ENCODE measurements at regions not wholly inside any gene's neighbourhood (a gene's known extent, or its start where the extent isn't known, plus 50 kb on each side); places are given as distances from the start of the nearest gene placed in this dataset.

DNA sequence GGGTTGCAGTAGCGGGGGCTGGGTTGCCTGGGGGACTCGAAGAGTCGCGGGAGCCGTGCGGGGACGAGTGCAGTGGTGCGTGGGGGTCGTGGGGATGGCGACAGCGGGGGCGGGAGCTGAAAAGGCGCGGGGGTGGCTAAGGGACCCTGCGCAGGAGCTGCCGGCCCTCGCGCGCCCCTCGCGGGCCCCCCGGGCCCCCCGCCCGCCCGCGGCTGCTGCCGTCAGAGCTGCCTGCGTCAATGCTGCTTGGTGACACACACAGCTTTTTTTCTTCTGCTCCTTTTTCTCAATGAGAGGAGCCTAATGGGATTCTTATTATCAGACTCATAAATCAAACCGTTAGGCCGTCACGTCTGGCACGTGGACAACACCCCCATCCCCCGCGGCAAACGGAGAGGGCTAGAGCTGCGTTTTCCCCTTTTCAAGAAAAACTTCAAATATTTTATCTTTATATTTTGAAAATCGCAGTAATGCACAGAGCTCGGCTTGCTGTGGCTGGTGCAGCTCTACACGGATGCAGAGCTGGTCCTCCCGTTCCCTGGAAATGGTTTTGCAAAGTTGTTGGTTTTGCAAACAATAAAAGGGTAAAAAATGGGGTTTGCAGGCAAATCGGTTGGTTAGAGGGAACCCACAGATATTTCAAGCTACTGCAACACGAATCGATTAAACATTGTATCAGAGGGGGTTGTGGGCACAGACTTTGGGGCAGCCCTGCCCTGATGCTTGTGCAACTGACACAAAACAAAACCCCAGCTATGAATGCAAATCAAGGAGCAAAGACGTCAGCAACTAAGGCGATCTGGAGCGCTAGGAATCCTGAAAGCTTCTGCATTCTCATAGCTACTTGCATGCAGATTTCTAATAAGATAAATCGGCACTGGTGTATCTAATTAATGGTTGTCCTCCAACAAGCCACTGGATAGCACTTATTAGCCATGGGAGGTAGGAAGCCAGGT is 161.4 kb downstream of the TBXT start:
- Histone ChIP-seq H3K27me3 (peaks cover 0 to 46% (median 12%) of the 10 kb centered on the region in 3 donors), H3K27ac (peak overlapping the region; percentile 73 to 93 (median 80))

DNA sequence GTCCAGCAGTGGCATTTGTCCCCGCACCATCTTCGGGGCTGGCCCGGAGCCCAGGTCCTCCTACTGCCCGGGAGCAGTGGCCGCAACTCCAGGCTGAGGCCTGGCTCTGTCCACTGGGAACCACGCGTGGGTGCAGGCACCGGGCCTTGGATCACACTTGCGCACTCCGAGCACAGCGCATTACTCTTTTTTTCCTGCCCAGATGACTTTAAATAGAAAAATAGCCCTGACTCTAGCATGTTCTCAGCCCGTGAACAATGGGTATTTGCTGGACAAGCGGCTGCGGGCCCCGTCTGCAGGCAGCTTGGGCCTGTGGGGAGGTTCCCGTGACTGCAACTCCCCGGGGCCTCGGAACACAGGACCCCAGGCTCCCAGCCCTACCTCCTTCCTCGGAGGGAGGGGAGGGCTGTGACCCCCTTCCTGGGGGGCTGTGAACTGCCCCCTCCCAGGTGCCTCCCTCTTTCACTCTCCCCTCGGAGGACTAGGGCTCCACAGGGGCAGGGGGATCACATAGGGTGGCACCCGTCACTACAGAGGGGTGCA is 162.2 kb downstream of the TBXT start:
- Histone ChIP-seq H3K4me1 (peaks cover 0 to 55% (median 50%) of the 10 kb centered on the region in 4 donors), H3K9me3 (no peaks in the 10 kb centered on the region), H3K36me3 (no peaks in the 10 kb centered on the region), H3K27ac (peak overlapping the region; percentile 73 to 93 (median 80)), H3K27me3 (peaks cover 0 to 39% (median 8%) of the 10 kb centered on the region in 3 donors), H3K4me3 (peak overlapping the region; percentile 29 to 53 (median 46))
- 18% methylated on average over 21 of the region's 21 CpGs for WGBS, 2 donors
- peak; percentile 89 for DNase-seq
- intact Hi-C loops (cut with DNase I), result loop anchor here (10.0 kb wide), 1 partner anchor 379 kb away; the partner anchor contains the start of gene MPC1
- TF ChIP-seq, protein P1, sequence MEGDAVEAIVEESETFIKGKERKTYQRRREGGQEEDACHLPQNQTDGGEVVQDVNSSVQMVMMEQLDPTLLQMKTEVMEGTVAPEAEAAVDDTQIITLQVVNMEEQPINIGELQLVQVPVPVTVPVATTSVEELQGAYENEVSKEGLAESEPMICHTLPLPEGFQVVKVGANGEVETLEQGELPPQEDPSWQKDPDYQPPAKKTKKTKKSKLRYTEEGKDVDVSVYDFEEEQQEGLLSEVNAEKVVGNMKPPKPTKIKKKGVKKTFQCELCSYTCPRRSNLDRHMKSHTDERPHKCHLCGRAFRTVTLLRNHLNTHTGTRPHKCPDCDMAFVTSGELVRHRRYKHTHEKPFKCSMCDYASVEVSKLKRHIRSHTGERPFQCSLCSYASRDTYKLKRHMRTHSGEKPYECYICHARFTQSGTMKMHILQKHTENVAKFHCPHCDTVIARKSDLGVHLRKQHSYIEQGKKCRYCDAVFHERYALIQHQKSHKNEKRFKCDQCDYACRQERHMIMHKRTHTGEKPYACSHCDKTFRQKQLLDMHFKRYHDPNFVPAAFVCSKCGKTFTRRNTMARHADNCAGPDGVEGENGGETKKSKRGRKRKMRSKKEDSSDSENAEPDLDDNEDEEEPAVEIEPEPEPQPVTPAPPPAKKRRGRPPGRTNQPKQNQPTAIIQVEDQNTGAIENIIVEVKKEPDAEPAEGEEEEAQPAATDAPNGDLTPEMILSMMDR (IDR thresholded peaks at IDR 0.05), result no peak
- peak; percentile 25 to 77 (median 54) for TF ChIP-seq POLR2AphosphoS5 (IDR thresholded peaks at IDR 0.05)
- TF ChIP-seq EP300 (IDR thresholded peaks at IDR 0.05), result peak in 3 of 4 donors; percentile 2 to 79 (median 45)
- TF ChIP-seq POLR2A (IDR thresholded peaks at IDR 0.05), result no peak

More for the DNA sequence above, 161.4 kb downstream of the TBXT start:
- intact Hi-C loops (cut with DNase I), result loop anchor here (1.0 to 10.0 kb wide), 3 partner anchors 18 to 379 kb away; partner anchors contain the start of gene MPC1
- 2 to 4% methylated on average over 47 of the region's 47 CpGs for WGBS, 2 donors
- TF ChIP-seq POLR2A (IDR thresholded peaks at IDR 0.05) (no peak), POLR2AphosphoS5 (IDR thresholded peaks at IDR 0.05) (peak; percentile 53 to 86 (median 60)), EP300 (IDR thresholded peaks at IDR 0.05) (peak; percentile 89 to 98 (median 93))
- H3K9me3 ChIP-seq, result no peaks in the 10 kb centered on the region
- peak overlapping the region; percentile 29 to 53 (median 46) for H3K4me3 ChIP-seq
- peak; percentile 88 for DNase-seq
- no peaks in the 10 kb centered on the region for H3K36me3 ChIP-seq
- H3K4me1 ChIP-seq, result peaks cover 0 to 58% (median 50%) of the 10 kb centered on the region in 4 donors

DNA sequence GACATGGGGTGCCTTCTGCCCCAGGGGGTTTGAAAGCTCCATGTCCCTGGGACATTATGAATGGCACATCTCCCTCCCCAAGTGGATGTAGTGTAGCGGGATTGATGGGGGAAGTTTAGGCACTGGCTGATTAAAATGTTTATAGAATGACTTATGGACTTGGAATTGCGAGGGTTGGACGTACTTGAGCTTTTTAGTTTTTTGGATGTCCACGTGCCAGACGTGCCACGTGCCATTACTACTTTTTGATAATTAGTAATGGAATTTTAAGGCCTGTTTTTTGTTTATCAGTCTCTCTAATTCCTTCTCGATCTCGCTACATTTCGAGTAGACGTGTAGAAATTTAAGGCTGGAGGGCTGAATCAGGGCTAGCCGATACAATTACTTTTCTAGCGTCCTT is 162.8 kb downstream of the TBXT start:
- Histone ChIP-seq H3K4me3 (no peak overlapping the region), H3K27me3 (peaks cover 0 to 34% (median 2%) of the 10 kb centered on the region in 3 donors), H3K36me3 (no peaks in the 10 kb centered on the region), H3K9me3 (no peaks in the 10 kb centered on the region), H3K27ac (peak overlapping the region; percentile 73 to 93 (median 80)), H3K4me1 (peaks cover 0 to 49% (median 48%) of the 10 kb centered on the region in 4 donors)
- WGBS, 2 donors, result 78 to 84% methylated on average over 12 of the region's 12 CpGs
- TF ChIP-seq EP300 (IDR thresholded peaks at IDR 0.05) (no peak), POLR2A (IDR thresholded peaks at IDR 0.05) (no peak), POLR2AphosphoS5 (IDR thresholded peaks at IDR 0.05) (no peak)
- TF ChIP-seq, protein P1 (IDR thresholded peaks at IDR 0.05), result no peak
- no peak for DNase-seq
- intact Hi-C loops (cut with DNase I), result loop anchor here (10.0 kb wide), 1 partner anchor 380 kb away; the partner anchor contains the start of gene MPC1

DNA sequence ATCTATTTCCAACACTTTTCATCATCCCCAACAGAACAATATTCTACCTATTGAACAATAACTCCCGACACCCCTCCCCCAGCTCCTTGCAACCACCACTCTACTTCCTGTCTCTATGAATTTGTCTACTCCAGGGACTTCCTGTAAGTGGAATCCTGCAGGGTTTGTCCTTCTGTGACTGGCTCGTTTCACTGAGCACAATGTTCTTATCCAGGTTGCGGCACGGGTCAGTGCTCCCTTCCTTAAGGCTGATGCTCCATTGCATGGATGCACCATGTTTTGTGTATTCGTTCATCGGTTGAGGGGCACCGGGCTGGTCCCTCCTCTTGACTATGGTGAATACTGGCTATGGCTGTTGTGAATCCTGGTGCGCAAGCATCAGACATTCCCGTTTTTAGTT is 163.2 kb downstream of the TBXT start:
- TF ChIP-seq EP300 (IDR thresholded peaks at IDR 0.05), result no peak
- no peak for TF ChIP-seq POLR2A (IDR thresholded peaks at IDR 0.05)
- no peak for TF ChIP-seq POLR2AphosphoS5 (IDR thresholded peaks at IDR 0.05)
- TF ChIP-seq, protein P1 (IDR thresholded peaks at IDR 0.05), result no peak
- 78 to 85% methylated on average over 9 of the region's 9 CpGs for WGBS, 2 donors
- DNase-seq, result no peak
- peaks cover 0 to 45% (median 45%) of the 10 kb centered on the region in 4 donors for H3K4me1 ChIP-seq
- intact Hi-C loops (cut with DNase I), result loop anchor here (10.0 kb wide), 1 partner anchor 380 kb away; the partner anchor contains the start of gene MPC1
- no peaks in the 10 kb centered on the region for H3K36me3 ChIP-seq
- peak overlapping the region in 3 of 4 donors; percentile 77 to 93 (median 84) for H3K27ac ChIP-seq
- H3K27me3 ChIP-seq, result peaks cover 0 to 30% (median 0%) of the 10 kb centered on the region in 3 donors
- no peaks in the 10 kb centered on the region for H3K9me3 ChIP-seq
- no peak overlapping the region for H3K4me3 ChIP-seq
